Fibroblast of skin of scalp (primary cell): ENCODE measurements at regions not wholly inside any gene's neighbourhood (a gene's known extent, or its start where the extent isn't known, plus 50 kb on each side); places are given as distances from the start of the nearest gene placed in this dataset.
"Not testable (repeated sequence)": the region's sequence is repeated elsewhere in the genome, so short reads cannot be mapped to it uniquely, and the experiment has no call there.

Experiments
- DNase-seq: peaks from one replicate; pipeline ENCODE4 v3.0.0-alpha.2; 2013

DNA sequence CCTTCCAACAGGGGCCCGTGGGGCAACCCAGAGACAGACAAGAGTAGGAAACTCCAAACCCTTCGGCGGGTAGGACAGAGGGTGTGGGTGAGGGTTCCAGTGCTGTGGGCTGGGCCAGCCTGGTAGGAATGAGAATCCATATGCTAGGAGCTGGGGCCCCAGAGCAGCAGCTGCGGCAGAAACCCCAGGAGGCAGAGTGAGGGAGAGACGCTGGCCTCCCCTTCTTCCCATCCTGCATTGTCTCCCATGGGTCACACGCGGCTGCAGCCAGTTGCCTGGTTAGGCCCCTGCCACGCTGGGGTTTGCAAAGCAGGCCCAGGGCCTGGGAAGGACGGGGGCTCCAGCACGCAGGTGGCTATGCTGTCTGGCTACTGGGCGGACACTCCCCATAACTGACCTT is 113.1 kb upstream of the CCZ1B start:
- DNase-seq = not testable (repeated sequence)

GRCh38 chr7:6939896-6940295 is 113.8 kb upstream of the CCZ1B start:
- not testable (repeated sequence) for DNase-seq

GRCh38 chr7:6946873-6947272 is 120.8 kb upstream of the CCZ1B start:
- DNase-seq = not testable (repeated sequence)

GRCh38 chr7:6950231-6950630 is 124.2 kb upstream of the CCZ1B start:
- not testable (repeated sequence) for DNase-seq

DNA sequence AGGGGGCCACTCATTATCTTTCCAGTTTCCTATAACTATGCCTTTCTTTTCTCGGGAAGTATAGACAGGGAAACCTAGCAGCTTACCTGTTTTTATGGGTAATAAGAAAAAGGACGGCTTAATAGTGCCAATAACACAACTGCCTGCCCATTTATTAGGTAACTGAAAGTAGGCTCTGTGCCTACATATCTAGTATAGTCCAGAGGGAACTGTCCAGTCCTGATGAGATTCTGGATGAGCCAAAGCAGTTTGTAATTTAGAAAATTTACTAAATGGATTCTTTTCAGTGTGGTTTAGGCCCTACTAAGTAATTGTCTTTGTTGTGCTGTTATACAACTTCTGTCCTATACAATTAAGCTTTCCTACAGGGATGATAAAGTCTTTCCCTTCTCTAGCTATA is 125.5 kb upstream of the CCZ1B start:
- DNase-seq = not testable (repeated sequence)

- DNase-seq = not testable (repeated sequence)
These were observed 127.2 kb upstream of the CCZ1B start for GRCh38 chr7:6953138-6953797.

GRCh38 chr7:6953798-6954181 is 127.7 kb upstream of the CCZ1B start:
- DNase-seq = not testable (repeated sequence)

- not testable (repeated sequence) for DNase-seq
These were observed 129.3 kb upstream of the CCZ1B start for GRCh38 chr7:6955385-6955784.

DNA sequence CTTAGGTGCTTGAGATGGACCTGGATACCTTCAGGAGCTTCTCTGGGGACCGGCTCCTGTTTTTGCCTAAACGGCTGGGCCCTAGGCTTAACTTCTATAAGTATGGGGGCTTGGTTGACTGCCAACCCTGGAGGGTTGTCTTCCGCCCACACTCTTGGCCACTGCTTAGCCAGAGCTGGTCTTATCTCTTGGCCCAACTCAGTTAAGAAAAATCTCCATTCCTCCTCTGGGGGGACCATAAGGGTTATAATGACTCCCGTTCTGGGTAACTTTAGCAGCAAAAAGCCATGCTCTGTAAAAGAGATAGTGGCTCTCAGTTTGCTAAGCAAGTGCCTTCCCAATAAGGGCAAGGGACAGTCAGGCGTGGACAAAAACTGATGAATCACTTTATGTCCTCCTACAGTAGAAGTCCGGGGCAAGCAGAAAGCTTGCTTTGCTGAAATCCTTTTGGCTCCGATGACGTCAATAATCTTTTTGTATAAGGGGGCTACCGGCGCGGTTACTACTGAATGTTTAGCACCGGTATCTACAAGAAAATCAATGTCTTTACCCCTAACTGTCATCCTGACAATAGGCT is 130.0 kb upstream of the CCZ1B start:
- not testable (repeated sequence) for DNase-seq

DNA sequence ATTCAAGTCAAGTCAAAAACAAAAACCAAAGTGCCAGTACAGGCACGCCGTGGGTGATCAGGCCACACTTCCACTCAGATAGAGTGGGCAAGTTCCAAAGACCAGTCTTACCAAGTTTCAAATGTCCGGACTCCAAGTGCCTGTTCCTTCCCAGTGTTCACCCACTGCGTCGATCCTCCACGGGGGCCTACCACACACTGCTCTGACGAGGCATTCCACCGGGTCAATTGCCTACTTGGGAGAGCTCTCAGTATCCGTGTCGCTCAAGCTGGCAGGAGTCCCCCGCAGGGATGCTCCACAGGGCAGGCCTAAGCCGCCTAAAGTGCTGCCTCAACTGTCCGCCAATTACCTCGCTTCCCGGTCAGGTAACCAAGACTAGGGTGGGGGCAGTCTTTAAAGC is 132.3 kb upstream of the CCZ1B start:
- not testable (repeated sequence) for DNase-seq

DNA sequence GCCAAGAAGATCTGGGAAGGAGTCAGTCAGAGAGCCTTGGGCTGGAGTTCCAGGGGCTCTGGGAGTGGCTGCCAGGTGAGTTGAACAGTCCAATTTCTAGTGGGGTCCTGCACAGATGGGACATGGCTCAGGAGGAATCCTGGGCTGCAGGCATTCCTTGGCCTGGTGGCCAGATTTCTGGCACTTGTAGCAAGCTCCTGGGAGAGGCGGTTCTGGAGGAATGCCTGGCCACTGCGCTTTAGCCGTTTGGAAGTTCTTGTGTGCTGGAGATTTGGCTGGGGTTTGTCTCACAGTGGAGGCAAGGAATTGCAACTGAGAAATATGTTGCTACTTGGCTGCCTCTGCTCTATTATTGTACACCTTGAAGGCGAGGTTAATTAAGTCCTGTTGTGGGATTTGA is 133.9 kb upstream of the CCZ1B start:
- not testable (repeated sequence) for DNase-seq

GRCh38 chr7:6962871-6963270 is 136.8 kb upstream of the CCZ1B start:
- not testable (repeated sequence) for DNase-seq

DNA sequence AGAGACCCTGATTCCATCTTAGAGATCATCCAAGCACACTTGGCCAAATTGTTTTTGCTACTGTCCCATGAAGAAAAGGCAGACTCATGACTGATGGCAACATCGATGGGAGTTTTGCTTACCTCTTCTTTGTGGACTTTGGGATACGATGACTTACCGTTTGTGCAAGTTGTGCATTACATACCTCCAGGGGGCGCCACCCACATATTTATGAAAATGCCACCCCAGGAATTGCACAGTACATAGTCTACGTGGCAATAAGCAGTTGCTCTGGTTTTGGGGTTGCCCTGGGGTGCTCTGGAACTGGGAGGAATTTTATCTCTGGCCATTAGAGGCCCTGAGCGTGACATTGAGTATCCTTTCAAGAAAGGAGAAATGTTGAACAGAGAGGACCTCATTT is 139.0 kb upstream of the CCZ1B start:
- DNase-seq = not testable (repeated sequence)

GRCh38 chr7:6970180-6970579 is 144.1 kb upstream of the CCZ1B start:
- DNase-seq = not testable (repeated sequence)

DNA sequence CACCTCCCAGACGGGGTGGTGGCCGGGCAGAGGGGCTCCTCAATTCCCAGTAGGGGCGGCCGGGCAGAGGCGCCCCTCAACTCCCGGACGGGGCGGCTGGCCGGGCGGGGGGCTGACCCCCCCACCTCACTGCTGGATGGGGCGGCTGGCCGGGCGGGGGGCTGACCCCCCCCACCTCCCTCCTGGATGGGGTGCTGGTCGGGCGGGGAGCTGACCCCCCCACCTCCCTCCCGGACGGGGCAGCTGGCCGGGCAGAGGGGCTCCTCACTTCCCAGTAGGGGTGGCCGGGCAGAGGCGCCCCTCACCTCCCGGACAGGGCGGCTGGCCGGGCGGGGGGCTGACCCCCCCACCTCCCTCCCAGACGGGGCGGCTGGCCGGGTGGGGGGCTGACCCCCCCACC is 148.8 kb upstream of the CCZ1B start:
- DNase-seq = not testable (repeated sequence)

GRCh38 chr7:6975346-6975745 is 149.3 kb upstream of the CCZ1B start:
- DNase-seq = not testable (repeated sequence)

- DNase-seq = not testable (repeated sequence)
These were observed 151.3 kb upstream of the CCZ1B start for GRCh38 chr7:6977368-6977767.

- not testable (repeated sequence) for DNase-seq
These were observed 152.3 kb upstream of the CCZ1B start for GRCh38 chr7:6978326-6978725.

GRCh38 chr7:6979456-6979855 is 153.4 kb upstream of the CCZ1B start:
- DNase-seq = not testable (repeated sequence)

DNA sequence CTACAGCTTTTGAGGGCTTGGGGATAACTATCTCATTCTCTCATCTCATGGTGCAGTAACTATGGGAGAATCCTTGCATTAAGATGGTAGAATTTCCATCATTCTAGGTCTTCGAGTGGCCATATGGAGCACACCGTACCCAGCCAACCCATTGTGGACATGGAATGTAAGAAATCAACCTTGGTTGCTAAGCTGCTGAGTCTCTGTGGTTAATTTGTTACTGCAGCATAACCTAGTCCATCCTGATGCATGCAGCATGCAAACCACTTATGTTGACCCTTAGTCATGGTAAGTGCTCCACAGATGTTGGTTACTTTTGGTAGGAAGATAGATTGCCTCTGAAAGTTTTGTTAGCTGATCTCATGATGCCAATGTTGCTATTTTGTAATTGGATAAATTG is 156.3 kb upstream of the CCZ1B start:
- DNase-seq = not testable (repeated sequence)

- not testable (repeated sequence) for DNase-seq
These were observed 160.8 kb upstream of the CCZ1B start for GRCh38 chr7:6986892-6987291.

- not testable (repeated sequence) for DNase-seq
These were observed 162.5 kb upstream of the CCZ1B start for GRCh38 chr7:6988608-6989007.

DNA sequence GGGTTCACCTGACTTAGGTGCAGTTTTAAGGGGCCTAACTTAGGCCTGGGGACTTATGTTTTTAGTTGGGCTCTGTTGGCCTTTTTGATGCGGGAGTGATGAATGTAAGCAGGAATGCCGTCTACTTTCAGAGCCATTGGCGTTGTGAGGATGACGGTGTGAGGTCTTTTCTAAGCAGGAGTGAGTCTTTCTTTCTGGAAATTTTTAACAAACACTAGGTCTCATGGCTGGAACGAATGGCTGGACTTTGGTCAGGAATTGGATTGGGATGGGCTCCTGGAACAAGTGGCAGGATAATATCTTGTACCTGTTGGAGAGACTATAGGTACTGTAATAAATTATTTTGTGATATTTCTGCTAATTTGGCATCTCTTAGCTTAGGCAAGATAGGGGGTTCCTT is 163.9 kb upstream of the CCZ1B start:
- DNase-seq = not testable (repeated sequence)

GRCh38 chr7:6990426-6991152 is 164.5 kb upstream of the CCZ1B start:
- DNase-seq = not testable (repeated sequence)
